BLaER1 treated with 17β-estradiol and CSF1 and Interleukin-3, amounts not matched to agents 10 nM and 100 nM (cell line): ENCODE measurements at regions not wholly inside any gene's neighbourhood (a gene's known extent, or its start where the extent isn't known, plus 50 kb on each side); places are given as distances from the start of the nearest gene placed in this dataset.
A peak's percentile ranks its signal among the peaks of the same experiment; 100 is the strongest.
"Not testable (repeated sequence)": the region's sequence is repeated elsewhere in the genome, so short reads cannot be mapped to it uniquely, and the experiment has no call there.

Experiments
- H3K27ac ChIP-seq, 11 experiments: shearing (Covaris generic); formaldehyde crosslinking; 2 replicates each; pipeline ENCODE4 v1.8.1; 2022
- H3K27me3 ChIP-seq, 11 experiments: shearing (Covaris generic); formaldehyde crosslinking; 2 replicates each; pipeline ENCODE4 v1.8.1; 2022
- H3K36me3 ChIP-seq, 11 experiments: shearing (Covaris generic); formaldehyde crosslinking; 2 replicates each; pipeline ENCODE4 v1.8.1; 2022
- H3K4me1 ChIP-seq, 10 experiments: shearing (Covaris generic); formaldehyde crosslinking; 2 replicates each; pipeline ENCODE4 v1.8.1; 2022
- H3K4me2 ChIP-seq, 11 experiments: shearing (Covaris generic); formaldehyde crosslinking; 2 replicates each; pipeline ENCODE4 v1.8.1; 2022
- H3K4me3 ChIP-seq, 10 experiments: shearing (Covaris generic); formaldehyde crosslinking; 2 replicates each; pipeline ENCODE4 v1.8.1; 2022
- H3K9ac ChIP-seq, 11 experiments: shearing (Covaris generic); formaldehyde crosslinking; 2 replicates each; pipeline ENCODE4 v1.8.1; 2022
- H3K9me3 ChIP-seq, 11 experiments: shearing (Covaris generic); formaldehyde crosslinking; replicated peaks in 1 of 11; 2 replicates each; pipeline ENCODE4 v1.8.1; 2022
- H4K20me1 ChIP-seq, 11 experiments: shearing (Covaris generic); formaldehyde crosslinking; 2 replicates each; pipeline ENCODE4 v1.8.1; 2022
- Cebpa-rat ChIP-seq, 11 experiments: shearing (Covaris generic); IDR thresholded peaks; 2 replicates each; pipeline ENCODE4 v1.8.1; 2022

DNA sequence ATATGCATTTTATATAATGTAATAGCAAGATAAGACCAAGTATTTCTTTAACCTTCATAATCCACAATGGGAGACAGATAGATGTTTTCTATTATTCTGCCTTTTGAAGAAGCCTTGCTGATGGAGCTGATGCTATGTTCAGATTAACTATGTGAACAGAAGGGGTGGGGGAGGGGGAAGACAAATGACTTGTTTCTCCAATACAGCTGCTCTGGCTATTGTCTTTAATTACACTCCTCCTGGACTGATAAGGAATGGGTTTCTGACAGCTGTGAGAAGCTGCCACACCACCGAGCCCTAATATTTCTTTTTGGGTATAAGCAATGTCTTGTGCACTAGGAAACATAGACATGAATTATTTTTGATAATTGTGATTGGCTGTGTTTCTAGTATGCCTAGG is 62.0 kb downstream of the CAVIN4 start:
- Histone ChIP-seq H3K4me3 (no peak overlapping the region), H3K36me3 (no peaks in the 10 kb centered on the region), H4K20me1 (no peaks in the 10 kb centered on the region), H3K4me1 (no peaks in the 10 kb centered on the region), H3K9ac (no peak overlapping the region), H3K4me2 (no peak overlapping the region), H3K9me3 (peaks cover 0 to 11% (median 0%) of the 10 kb centered on the region in 11 experiments; a peak in 3 of 22 replicates), H3K27ac (no peak overlapping the region), H3K27me3 (no peaks in the 10 kb centered on the region)
- no peak for TF ChIP-seq Cebpa-rat (IDR thresholded peaks at IDR 0.05)

DNA sequence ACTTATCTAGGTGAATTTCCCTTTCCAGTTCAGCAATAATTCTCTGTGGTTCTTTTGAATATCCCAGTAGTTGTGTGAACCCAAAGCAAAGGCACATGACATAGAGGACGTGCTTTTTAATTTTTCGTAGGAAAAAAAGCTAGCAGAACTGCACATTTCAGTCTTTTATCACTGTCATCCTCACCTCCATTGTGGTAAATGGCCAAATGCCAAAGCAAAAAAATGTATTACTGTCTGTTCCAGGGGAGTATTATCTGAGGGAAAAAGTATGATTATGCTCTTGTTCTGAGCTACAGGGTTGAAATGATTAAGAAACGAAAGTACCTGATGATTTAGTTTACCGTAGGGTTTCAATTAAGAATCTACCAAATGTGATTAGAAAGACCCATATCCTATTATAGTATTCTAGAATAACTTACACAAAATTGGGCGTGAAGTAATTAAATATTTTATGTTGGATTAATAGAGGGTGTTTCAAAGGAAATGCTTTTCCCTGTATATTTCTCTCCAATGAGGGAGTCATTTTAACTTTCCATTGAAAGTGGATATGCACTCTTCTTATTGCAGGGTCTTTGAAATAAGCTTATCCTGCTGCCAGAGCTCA is 62.7 kb downstream of the CAVIN4 start:
- Histone ChIP-seq H3K4me3 (no peak overlapping the region), H3K9me3 (peaks cover 0 to 11% (median 0%) of the 10 kb centered on the region in 11 experiments; a peak in 3 of 22 replicates), H4K20me1 (no peaks in the 10 kb centered on the region), H3K36me3 (no peaks in the 10 kb centered on the region), H3K4me2 (no peak overlapping the region), H3K4me1 (no peaks in the 10 kb centered on the region), H3K27ac (no peak overlapping the region), H3K9ac (no peak overlapping the region), H3K27me3 (no peaks in the 10 kb centered on the region)
- TF ChIP-seq Cebpa-rat (IDR thresholded peaks at IDR 0.05) = no peak

DNA sequence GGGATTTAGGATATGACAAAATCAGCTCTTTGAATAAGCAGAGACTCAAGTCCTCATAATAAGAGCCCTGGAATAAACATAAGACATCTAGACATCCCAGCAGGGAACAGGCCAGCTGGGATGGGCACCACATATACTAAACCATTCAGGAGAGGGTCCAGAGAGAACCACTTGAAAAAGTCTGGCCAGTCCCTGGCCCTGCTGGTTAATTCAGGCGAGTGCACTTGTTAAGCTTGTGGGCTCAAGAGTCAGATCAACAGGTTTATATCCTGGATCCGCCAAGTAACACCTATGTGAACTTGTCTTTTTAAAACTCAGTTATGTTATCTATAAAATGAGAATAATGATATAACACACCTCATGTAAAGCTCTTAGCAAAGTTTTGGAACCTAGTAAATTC is 63.3 kb downstream of the CAVIN4 start:
- Histone ChIP-seq H3K4me2 (no peak overlapping the region), H3K36me3 (no peaks in the 10 kb centered on the region), H3K27me3 (no peaks in the 10 kb centered on the region), H3K4me1 (no peaks in the 10 kb centered on the region), H3K9ac (no peak overlapping the region), H3K27ac (no peak overlapping the region), H3K9me3 (peaks cover 0 to 11% (median 0%) of the 10 kb centered on the region in 11 experiments; a peak in 3 of 22 replicates), H4K20me1 (no peaks in the 10 kb centered on the region), H3K4me3 (no peak overlapping the region)
- TF ChIP-seq Cebpa-rat (IDR thresholded peaks at IDR 0.05) = no peak

DNA sequence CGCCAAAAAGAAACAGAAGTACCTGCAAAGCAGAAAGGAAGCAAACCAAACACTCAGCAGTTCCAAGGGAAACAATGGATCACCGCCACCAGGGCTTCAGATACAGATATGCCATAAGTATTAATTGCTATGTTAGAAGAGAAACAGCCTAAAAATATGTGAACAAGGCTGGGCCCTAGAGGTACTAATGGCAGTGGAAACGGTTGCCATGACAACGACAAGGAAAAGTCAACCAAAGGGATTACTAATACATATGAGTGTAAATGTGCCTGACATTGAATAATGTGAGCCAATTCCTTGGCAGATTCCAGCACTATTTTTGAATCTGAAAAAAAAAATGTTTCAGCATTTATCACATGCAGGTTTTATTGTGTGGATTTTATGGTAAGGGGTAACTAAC is 75.0 kb downstream of the CAVIN4 start:
- Histone ChIP-seq H3K27ac (no peak overlapping the region), H3K4me3 (no peak overlapping the region), H3K9ac (no peak overlapping the region), H3K4me2 (no peak overlapping the region), H3K27me3 (no peaks in the 10 kb centered on the region), H3K36me3 (no peaks in the 10 kb centered on the region; a peak in 1 of 22 replicates), H3K4me1 (no peaks in the 10 kb centered on the region), H4K20me1 (no peaks in the 10 kb centered on the region), H3K9me3 (peaks cover 27 to 37% (median 32%) of the 10 kb centered on the region in 11 experiments)
- TF ChIP-seq Cebpa-rat (IDR thresholded peaks at IDR 0.05) = no peak

DNA sequence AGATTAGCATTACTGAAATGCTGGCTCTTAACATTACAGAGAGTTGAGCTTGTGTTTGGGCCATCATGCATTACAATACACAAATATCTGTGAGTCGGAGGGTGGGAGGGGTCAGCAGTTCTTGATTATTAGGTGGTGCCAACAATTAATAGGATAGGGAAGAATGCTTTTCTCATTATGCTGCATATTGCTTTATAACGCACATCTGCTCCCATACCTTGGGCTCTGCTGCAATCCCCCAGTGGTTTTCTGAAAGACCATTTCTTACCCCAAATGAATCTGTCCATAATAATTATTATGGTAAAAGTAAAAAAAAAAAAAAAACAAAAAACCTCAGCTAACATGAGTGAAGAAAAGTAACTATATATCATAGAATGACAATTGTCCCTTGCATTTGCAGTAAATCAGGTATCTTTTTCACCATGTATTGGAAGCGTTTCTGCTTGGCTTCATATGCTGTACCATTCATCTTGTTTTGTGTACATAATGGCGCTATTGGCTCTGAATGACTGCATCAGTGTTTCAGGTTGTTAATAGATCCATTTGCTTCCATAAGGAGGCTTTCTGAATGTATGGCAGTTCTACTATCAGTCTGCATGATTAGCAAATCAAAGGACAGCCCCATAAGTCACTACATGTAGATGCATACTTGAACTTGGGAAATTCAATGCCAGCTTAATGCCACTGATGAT is 75.9 kb downstream of the CAVIN4 start:
- no peaks in the 10 kb centered on the region for H3K4me1 ChIP-seq
- no peak overlapping the region for H3K4me2 ChIP-seq
- TF ChIP-seq Cebpa-rat (IDR thresholded peaks at IDR 0.05) = no peak
- H3K9me3 ChIP-seq = peaks cover 32 to 42% (median 35%) of the 10 kb centered on the region in 11 experiments
- no peak overlapping the region for H3K4me3 ChIP-seq
- no peaks in the 10 kb centered on the region for H4K20me1 ChIP-seq
- H3K36me3 ChIP-seq = no peaks in the 10 kb centered on the region; a peak in 1 of 22 replicates
- no peak overlapping the region for H3K9ac ChIP-seq
- H3K27ac ChIP-seq = no peak overlapping the region
- no peaks in the 10 kb centered on the region for H3K27me3 ChIP-seq

DNA sequence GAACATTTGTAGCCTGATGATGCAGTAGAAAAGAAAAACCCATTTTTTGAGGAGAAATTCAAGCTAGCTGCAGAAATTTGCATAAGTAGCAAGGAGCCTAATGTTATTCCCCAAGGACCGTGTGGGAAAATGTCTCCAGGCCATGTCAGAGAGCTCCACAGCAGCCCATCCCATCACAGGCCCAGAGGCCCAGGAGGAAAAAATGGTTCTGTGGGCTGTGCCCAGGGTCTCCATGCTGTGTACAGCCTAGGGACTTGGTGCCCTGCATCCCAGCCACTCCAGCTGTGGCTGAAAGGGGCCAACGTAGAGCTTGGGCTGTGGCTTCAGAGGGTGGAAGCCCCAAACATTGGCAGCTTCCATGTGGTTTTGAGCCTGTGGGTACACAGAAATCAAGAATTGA is 79.0 kb downstream of the CAVIN4 start:
- peaks cover 32 to 44% (median 35%) of the 10 kb centered on the region in 11 experiments for H3K9me3 ChIP-seq
- not testable (repeated sequence) for H3K4me2 ChIP-seq, H4K20me1 ChIP-seq, H3K27ac ChIP-seq, H3K4me3 ChIP-seq, H3K36me3 ChIP-seq, H3K9ac ChIP-seq, H3K4me1 ChIP-seq, H3K27me3 ChIP-seq

DNA sequence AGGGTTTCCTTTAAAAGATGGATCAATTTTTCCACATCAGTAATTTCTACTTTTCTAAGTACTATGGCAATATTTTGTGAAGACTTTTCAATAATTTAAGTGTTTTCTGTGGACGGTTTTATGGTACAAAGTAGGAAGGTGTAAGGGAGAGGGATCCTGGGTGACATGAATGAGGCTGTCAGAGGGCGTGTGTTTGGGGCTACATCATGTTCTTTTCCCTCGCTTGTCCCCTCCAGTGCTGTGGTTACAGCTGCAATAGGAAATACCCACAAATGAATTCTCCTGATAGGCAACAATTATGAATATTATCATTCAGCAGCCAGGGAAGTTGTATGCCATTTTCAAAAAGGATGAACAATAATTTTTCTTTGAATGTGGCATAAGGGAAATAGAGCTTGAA is 83.8 kb downstream of the CAVIN4 start:
- H3K9ac ChIP-seq = no peak overlapping the region
- H3K4me2 ChIP-seq = no peak overlapping the region
- H3K27me3 ChIP-seq = no peaks in the 10 kb centered on the region
- H3K27ac ChIP-seq = no peak overlapping the region
- no peaks in the 10 kb centered on the region; a peak in 1 of 22 replicates for H3K36me3 ChIP-seq
- H3K9me3 ChIP-seq = peaks cover 14 to 24% (median 16%) of the 10 kb centered on the region in 11 experiments
- peaks cover 0 to 9% (median 0%) of the 10 kb centered on the region in 10 experiments; a peak in 2 of 20 replicates for H3K4me1 ChIP-seq
- no peaks in the 10 kb centered on the region for H4K20me1 ChIP-seq
- H3K4me3 ChIP-seq = no peak overlapping the region
- TF ChIP-seq Cebpa-rat (IDR thresholded peaks at IDR 0.05) = no peak

DNA sequence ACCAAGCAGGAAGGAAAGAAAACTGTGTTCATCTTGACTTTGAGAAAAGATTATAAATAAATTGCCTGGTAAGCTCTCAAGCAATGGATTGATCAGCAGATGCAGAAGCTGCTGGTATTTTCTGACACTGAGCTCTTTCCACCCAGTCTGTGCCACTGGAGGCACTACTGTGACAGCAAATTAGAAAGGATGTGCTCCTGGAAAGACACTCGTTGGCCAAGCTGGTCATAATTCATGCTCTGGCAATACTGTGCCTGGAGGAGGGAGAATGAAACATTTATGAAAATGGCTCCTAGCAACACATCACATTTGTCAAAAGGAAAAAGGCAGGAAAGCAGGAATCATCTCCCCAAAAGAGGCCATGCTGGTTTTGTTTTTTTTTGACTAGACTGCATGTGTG is 84.2 kb downstream of the CAVIN4 start:
- H3K27ac ChIP-seq = no peak overlapping the region
- peak overlapping the region in 1 of 11 experiments; percentile 3; a peak in 2 of 22 replicates for H3K4me2 ChIP-seq
- H3K4me3 ChIP-seq = no peak overlapping the region
- H3K27me3 ChIP-seq = no peaks in the 10 kb centered on the region
- peaks cover 9 to 24% (median 12%) of the 10 kb centered on the region in 11 experiments for H3K9me3 ChIP-seq
- no peak overlapping the region for H3K9ac ChIP-seq
- H3K36me3 ChIP-seq = no peaks in the 10 kb centered on the region; a peak in 1 of 22 replicates
- H4K20me1 ChIP-seq = no peaks in the 10 kb centered on the region
- peaks cover 0 to 9% (median 0%) of the 10 kb centered on the region in 10 experiments; a peak in 2 of 20 replicates for H3K4me1 ChIP-seq
- TF ChIP-seq Cebpa-rat (IDR thresholded peaks at IDR 0.05) = no peak

DNA sequence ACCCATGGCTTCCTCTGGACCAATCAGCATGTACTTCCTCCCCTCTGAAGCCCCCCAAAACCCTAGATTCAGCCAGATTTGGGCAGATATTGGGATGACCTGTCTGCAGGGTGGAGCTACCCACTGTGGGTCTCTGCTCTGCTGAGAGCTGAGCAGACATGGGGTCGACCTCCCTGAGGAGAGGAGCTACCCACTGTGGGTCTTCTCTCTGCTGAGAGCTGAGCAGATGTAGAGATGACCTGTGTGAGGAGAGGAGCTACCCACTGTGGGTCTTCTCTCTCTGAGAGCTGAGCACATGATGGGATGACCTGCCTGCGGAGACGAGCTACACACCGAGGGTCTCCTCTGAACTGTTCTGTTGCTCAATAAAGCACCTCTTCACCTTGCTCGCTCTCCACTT is 89.6 kb downstream of the CAVIN4 start:
- H3K9me3 ChIP-seq = peaks cover 0 to 10% (median 0%) of the 10 kb centered on the region in 11 experiments; a peak in 7 of 22 replicates
- peaks cover 0 to 12% (median 5%) of the 10 kb centered on the region in 10 experiments; a peak in 8 of 20 replicates for H3K4me1 ChIP-seq
- no peaks in the 10 kb centered on the region for H3K27me3 ChIP-seq
- H3K4me2 ChIP-seq = no peak overlapping the region
- H3K9ac ChIP-seq = no peak overlapping the region
- H4K20me1 ChIP-seq = no peaks in the 10 kb centered on the region
- no peak overlapping the region for H3K4me3 ChIP-seq
- TF ChIP-seq Cebpa-rat (IDR thresholded peaks at IDR 0.05) = no peak
- no peak overlapping the region for H3K27ac ChIP-seq
- H3K36me3 ChIP-seq = no peaks in the 10 kb centered on the region

DNA sequence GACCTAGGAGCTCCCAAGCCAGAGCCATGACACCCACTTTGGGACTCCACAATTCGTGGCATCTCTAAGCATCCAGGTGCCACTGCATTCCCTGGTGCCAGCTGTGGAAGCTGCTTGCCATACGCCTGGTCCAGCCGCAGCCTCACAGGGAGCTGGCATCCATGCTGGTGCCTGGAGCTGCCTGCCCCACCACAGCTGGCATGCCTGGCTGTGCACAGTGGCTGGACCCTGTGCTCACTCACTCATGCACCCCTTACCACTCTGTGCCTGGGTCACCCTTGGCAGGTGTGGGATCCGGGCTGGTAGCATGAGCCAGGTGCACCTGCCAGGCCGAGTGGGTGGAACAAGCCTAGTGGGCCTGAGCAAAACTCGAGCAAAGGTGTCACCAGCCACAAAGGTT is 90.1 kb downstream of the CAVIN4 start:
- Histone ChIP-seq H3K4me2 (no peak overlapping the region), H3K27ac (no peak overlapping the region), H3K4me3 (no peak overlapping the region), H3K36me3 (no peaks in the 10 kb centered on the region), H4K20me1 (no peaks in the 10 kb centered on the region), H3K4me1 (peaks cover 0 to 11% (median 5%) of the 10 kb centered on the region in 10 experiments; a peak in 8 of 20 replicates), H3K9ac (no peak overlapping the region), H3K27me3 (no peaks in the 10 kb centered on the region), H3K9me3 (peaks cover 0 to 10% (median 0%) of the 10 kb centered on the region in 11 experiments; a peak in 7 of 22 replicates)
- TF ChIP-seq Cebpa-rat (IDR thresholded peaks at IDR 0.05) = no peak
